NOMO-1 treated with DMSO at 0.1 percent for 48 hours (cell line): ENCODE measurements at regions not wholly inside any gene's neighbourhood (a gene's known extent, or its start where the extent isn't known, plus 50 kb on each side); places are given as distances from the start of the nearest gene placed in this dataset.
"Not testable (repeated sequence)": the region's sequence is repeated elsewhere in the genome, so short reads cannot be mapped to it uniquely, and the experiment has no call there.

ENCODE experiments used
- DNase-seq: peaks from one replicate; lab custom pipeline; 2025; ENCODE audit not compliant: unreplicated experiment; lab: John Stamatoyannopoulos, UW

- peak; percentile 62 for DNase-seq
Observed at GRCh38 chr17:30731210-30732132, 93.0 kb downstream of the CRLF3 start.

GRCh38 chr17:30730837-30731209 lies 93.7 kb downstream of the CRLF3 start:
- not testable (repeated sequence) for DNase-seq

- not testable (repeated sequence) for DNase-seq
Observed at GRCh38 chr17:30730171-30730836, 94.2 kb downstream of the CRLF3 start.

- not testable (repeated sequence) for DNase-seq
Observed at GRCh38 chr17:30729471-30730170, 94.9 kb downstream of the CRLF3 start.

GRCh38 chr17:30727517-30727916 lies 97.0 kb downstream of the CRLF3 start:
- DNase-seq = not testable (repeated sequence)

GRCh38 chr17:30726734-30727133 lies 97.8 kb downstream of the CRLF3 start:
- DNase-seq = not testable (repeated sequence)

GRCh38 chr17:30726310-30726709 lies 98.2 kb downstream of the CRLF3 start:
- not testable (repeated sequence) for DNase-seq

GRCh38 chr17:30724034-30724650 lies 100.3 kb downstream of the CRLF3 start:
- DNase-seq = peak; percentile 64

- DNase-seq = not testable (repeated sequence)
Observed at GRCh38 chr17:30722114-30722780, 102.2 kb downstream of the CRLF3 start.

GRCh38 chr17:30720971-30721370 lies 103.5 kb downstream of the CRLF3 start:
- DNase-seq = not testable (repeated sequence)

- no peak for DNase-seq
Observed at GRCh38 chr17:30720013-30720471, 104.5 kb downstream of the CRLF3 start.

GRCh38 chr17:30719131-30719973 lies 105.1 kb downstream of the CRLF3 start:
- DNase-seq = peak; percentile 40

GRCh38 chr17:30718691-30719090 lies 105.8 kb downstream of the CRLF3 start:
- DNase-seq = not testable (repeated sequence)

GRCh38 chr17:30718099-30718447 lies 106.4 kb downstream of the CRLF3 start:
- not testable (repeated sequence) for DNase-seq

- no peak for DNase-seq
Observed at GRCh38 chr17:30717291-30718098, 107.0 kb downstream of the CRLF3 start.

GRCh38 chr17:30716461-30717290 lies 107.8 kb downstream of the CRLF3 start:
- DNase-seq = no peak

- peak; percentile 27 for DNase-seq
Observed at GRCh38 chr17:30714825-30715622, 109.5 kb downstream of the CRLF3 start.
